ENCODE measurements at regions not wholly inside any gene's neighbourhood (a gene's known extent, or its start where the extent isn't known, plus 50 kb on each side); places are given as distances from the start of the nearest gene placed in this dataset.

GRCh38 chr1:36572906-36573305 lies 90.2 kb upstream of the CSF3R start:
- Histone ChIP-seq H3K9me3 (no peaks in the 10 kb centered on the region), H3K9ac (ENCODE audit: low read depth in 2 of 2, low read length in 2 of 2) (no peak overlapping the region), H3K27me3 (no peaks in the 10 kb centered on the region), H3K4me3 (no peak overlapping the region), H3K36me3 (no peaks in the 10 kb centered on the region), H3K4me1 (no peaks in the 10 kb centered on the region), H3K27ac (no peak overlapping the region)
- intact Hi-C loops (cut with DNase I) = loop anchor here (10.0 kb wide), 1 partner anchor 862 kb away; no protein-coding TSS in a partner anchor
- no peak for TF ChIP-seq CTCF (IDR thresholded peaks at IDR 0.05)
- no peak for DNase-seq

DNA sequence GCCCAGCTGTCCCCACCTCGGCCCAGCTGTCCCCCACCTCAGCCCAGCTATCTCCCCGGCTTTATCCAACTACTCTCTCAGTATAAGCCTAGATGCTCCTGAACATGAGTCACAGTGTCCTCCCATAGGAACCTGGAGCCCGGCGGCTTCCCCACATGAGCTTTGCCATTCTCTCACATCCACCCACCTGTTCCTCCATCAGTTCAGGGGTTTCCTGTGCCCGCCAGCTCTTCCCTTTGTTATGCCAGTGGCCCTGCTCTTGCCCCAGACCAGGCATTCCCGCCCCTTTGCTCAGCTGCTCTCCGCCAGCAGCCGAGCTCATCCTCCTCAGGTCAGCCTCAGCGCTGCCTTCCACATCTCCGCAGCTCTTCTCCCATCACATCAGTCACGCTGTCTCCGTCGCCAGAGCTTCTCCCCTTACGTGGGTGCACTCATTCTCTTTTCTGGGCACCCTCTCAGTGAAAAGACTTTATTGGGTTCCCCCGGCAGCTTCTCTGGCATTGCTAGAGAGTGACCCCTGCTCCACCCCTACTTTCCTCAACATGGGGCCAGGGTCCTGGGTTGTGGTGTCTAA lies 89.5 kb upstream of the CSF3R start:
- no peak overlapping the region for H3K27ac ChIP-seq
- intact Hi-C loops (cut with DNase I) = loop anchor here (10.0 kb wide), 1 partner anchor 863 kb away; no protein-coding TSS in a partner anchor
- H3K4me1 ChIP-seq = no peaks in the 10 kb centered on the region
- no peak overlapping the region for H3K4me3 ChIP-seq
- no peaks in the 10 kb centered on the region for H3K36me3 ChIP-seq
- no peaks in the 10 kb centered on the region for H3K9me3 ChIP-seq
- H3K9ac ChIP-seq (ENCODE audit: low read depth in 2 of 2, low read length in 2 of 2) = no peak overlapping the region
- no peak for TF ChIP-seq CTCF (IDR thresholded peaks at IDR 0.05)
- DNase-seq = no peak
- no peaks in the 10 kb centered on the region for H3K27me3 ChIP-seq

DNA sequence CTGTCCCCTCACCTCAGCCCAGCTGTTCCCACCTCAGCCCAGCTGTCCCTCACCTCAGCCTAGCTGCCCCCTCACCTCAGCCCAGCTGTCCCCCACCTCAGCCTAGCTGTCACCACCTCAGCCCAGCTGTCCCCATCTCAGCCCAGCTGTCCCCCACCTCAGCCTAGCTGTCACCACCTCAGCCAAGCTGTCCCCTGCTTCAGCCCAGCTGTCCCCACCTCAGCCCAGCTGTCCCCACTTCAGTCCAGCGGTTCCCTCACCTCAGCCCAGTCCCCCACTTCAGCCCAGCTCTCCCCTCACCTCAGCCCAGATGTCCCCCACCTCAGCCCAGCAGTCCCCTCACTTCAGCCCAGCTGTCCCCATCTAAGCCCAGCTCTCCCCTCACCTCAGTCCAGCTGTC lies 88.4 kb upstream of the CSF3R start:
- Histone ChIP-seq H3K27ac (no peak overlapping the region), H3K36me3 (no peaks in the 10 kb centered on the region), H3K4me1 (no peaks in the 10 kb centered on the region), H3K9me3 (no peaks in the 10 kb centered on the region), H3K9ac (ENCODE audit: low read depth in 2 of 2, low read length in 2 of 2) (no peak overlapping the region), H3K27me3 (no peaks in the 10 kb centered on the region), H3K4me3 (no peak overlapping the region)
- intact Hi-C loops (cut with DNase I) = loop anchor here (10.0 kb wide), 1 partner anchor 864 kb away; no protein-coding TSS in a partner anchor
- no peak for TF ChIP-seq CTCF (IDR thresholded peaks at IDR 0.05)
- no peak for DNase-seq

- H3K9me3 ChIP-seq = no peaks in the 10 kb centered on the region
- no peaks in the 10 kb centered on the region for H3K36me3 ChIP-seq
- DNase-seq = no peak
- intact Hi-C loops (cut with DNase I) = loop anchor here (10.0 kb wide), 1 partner anchor 864 kb away; no protein-coding TSS in a partner anchor
- no peak overlapping the region for H3K4me3 ChIP-seq
- no peaks in the 10 kb centered on the region for H3K27me3 ChIP-seq
- no peak overlapping the region for H3K27ac ChIP-seq
- no peak for TF ChIP-seq CTCF (IDR thresholded peaks at IDR 0.05)
- H3K4me1 ChIP-seq = no peaks in the 10 kb centered on the region
- H3K9ac ChIP-seq (ENCODE audit: low read depth in 2 of 2, low read length in 2 of 2) = no peak overlapping the region
Measured at GRCh38 chr1:36570478-36571060, 87.9 kb upstream of the CSF3R start.

DNA sequence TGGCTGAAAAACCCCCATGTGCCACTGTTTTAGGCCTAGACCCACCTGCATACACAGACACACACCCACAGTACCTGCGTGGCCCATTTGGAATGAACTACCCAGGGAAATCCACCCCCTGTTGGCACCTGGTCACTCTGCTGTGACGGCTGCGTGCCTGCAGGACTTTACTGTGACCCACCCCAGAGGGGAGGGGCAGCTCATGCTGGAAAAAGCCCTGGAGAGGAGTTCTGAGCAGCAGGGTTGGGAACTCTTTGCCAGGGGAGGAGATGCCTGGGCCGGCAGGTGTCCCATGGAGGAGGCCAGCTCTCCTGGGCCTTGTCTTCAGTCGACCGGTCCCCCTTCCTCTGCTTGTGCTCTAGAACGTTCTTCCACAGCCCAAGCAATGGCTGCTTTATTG lies 87.3 kb upstream of the CSF3R start:
- H3K4me3 ChIP-seq = no peak overlapping the region
- no peak overlapping the region for H3K9ac ChIP-seq (ENCODE audit: low read depth in 2 of 2, low read length in 2 of 2)
- no peaks in the 10 kb centered on the region for H3K36me3 ChIP-seq
- no peaks in the 10 kb centered on the region for H3K27me3 ChIP-seq
- intact Hi-C loops (cut with DNase I) = loop anchor here (10.0 kb wide), 1 partner anchor 865 kb away; no protein-coding TSS in a partner anchor
- H3K27ac ChIP-seq = no peak overlapping the region
- DNase-seq = no peak
- no peak for TF ChIP-seq CTCF (IDR thresholded peaks at IDR 0.05)
- no peaks in the 10 kb centered on the region for H3K4me1 ChIP-seq
- H3K9me3 ChIP-seq = no peaks in the 10 kb centered on the region

All from colonic mucosa (tissue), 4 donors.